Suprapubic skin (tissue), 4 donors: ENCODE measurements at regions not wholly inside any gene's neighbourhood (a gene's known extent, or its start where the extent isn't known, plus 50 kb on each side); places are given as distances from the start of the nearest gene placed in this dataset.

ENCODE experiments used
- CTCF ChIP-seq, 2 donors: fragments of 200-600 bp in 1 of 2; fragments of 450-650 bp in 1 of 2; sonication (generic) in 1 of 2; IDR thresholded peaks; one replicate each; pipeline ENCODE4 v1.5.1; 2016 to 2019; ENCODE audit warnings: antibody characterized with exemption in 2 of 2, mild to moderate bottlenecking in 1 of 2, moderate library complexity in 1 of 2
- EP300 ChIP-seq: sonication (generic); formaldehyde crosslinking; IDR thresholded peaks from one replicate; pipeline ENCODE4 v1.6.1; 2017; ENCODE audit warnings: antibody characterized with exemption
- POLR2A ChIP-seq, 2 donors: fragments of 450-650 bp; IDR thresholded peaks; one replicate each; pipeline ENCODE4 v1.6.1; 2017; ENCODE audit warnings: antibody characterized with exemption in 2 of 2, mild to moderate bottlenecking in 2 of 2, moderate library complexity in 2 of 2
- POLR2AphosphoS5 ChIP-seq, 3 donors: sonication (generic); formaldehyde crosslinking; IDR thresholded peaks; one replicate each; pipeline ENCODE4 v1.6.1; 2017; ENCODE audit warnings: antibody characterized with exemption in 3 of 3

- no peak for TF ChIP-seq CTCF (IDR thresholded peaks at IDR 0.05)
- no peak for TF ChIP-seq EP300
- TF ChIP-seq POLR2A (IDR thresholded peaks at IDR 0.05) = no peak
- no peak for TF ChIP-seq POLR2AphosphoS5 (IDR thresholded peaks at IDR 0.05)
Measured at GRCh38 chr17:64749306-64749705, 87.2 kb upstream of the SMURF2 start.
